Testis (tissue), 2 donors: ENCODE measurements at regions not wholly inside any gene's neighbourhood (a gene's known extent, or its start where the extent isn't known, plus 50 kb on each side); places are given as distances from the start of the nearest gene placed in this dataset.

Source experiments
- DNase-seq: peaks from one replicate; pipeline ENCODE4 v3.0.0-alpha.2; 2019
- H3K27ac ChIP-seq, 2 donors: fragments of 200-600 bp; sonication (generic); one replicate each; pipeline ENCODE4 v1.5.1; 2019
- H3K27me3 ChIP-seq: fragments of 200-600 bp; sonication (generic); one replicate; pipeline ENCODE4 v1.5.1; 2019
- H3K36me3 ChIP-seq: fragments of 200-600 bp; sonication (generic); one replicate; pipeline ENCODE4 v1.5.1; 2017; ENCODE audit warnings: low read depth; ENCODE audit errors: missing control alignments
- H3K4me1 ChIP-seq: fragments of 200-600 bp; sonication (generic); one replicate; pipeline ENCODE4 v1.5.1; 2019
- H3K4me3 ChIP-seq, 2 donors: fragments of 200-600 bp; sonication (generic); one replicate each; pipeline ENCODE4 v1.5.1; 2017 to 2019
- H3K9me3 ChIP-seq: fragments of 200-600 bp; sonication (generic); one replicate; pipeline ENCODE4 v1.5.1; 2017
- CTCF ChIP-seq, 3 experiments: fragments of 450-650 bp in 2 of 3; fragments of 200-600 bp in 1 of 3; sonication (generic) in 1 of 3; IDR thresholded peaks; one replicate each; pipeline ENCODE4 v1.5.1; 2016 to 2019; ENCODE audit warnings: antibody characterized with exemption in 3 of 3, mild to moderate bottlenecking in 2 of 3, moderate library complexity in 1 of 3
- POLR2A ChIP-seq: fragments of 450-650 bp; IDR thresholded peaks from one replicate; pipeline ENCODE4 v1.6.1; 2017; ENCODE audit warnings: antibody characterized with exemption, mild to moderate bottlenecking, moderate library complexity
- WGBS, 2 donors: methylation state at CpG; one replicate each; pipeline ENCODE4 v1.1.5; 2018; 5-methylcytosine and 5-hydroxymethylcytosine counted together
- intact Hi-C: fragments of 100-400 bp; cut with DNase I; formaldehyde crosslinking; loops from one replicate; pipeline ENCODE4 v1.15.1; 2023; ENCODE audit warnings: low total_unique reads

GRCh38 chr18:10054366-10054765 is 140.6 kb downstream of the VAPA start:
- no peaks in the 10 kb centered on the region for H3K9me3 ChIP-seq
- no peaks in the 10 kb centered on the region for H3K36me3 ChIP-seq
- no peaks in the 10 kb centered on the region for H3K27me3 ChIP-seq
- 89 to 93% methylated on average over 10 of the region's 10 CpGs for WGBS, 2 donors
- no peak for DNase-seq
- TF ChIP-seq POLR2A (no peak), CTCF (IDR thresholded peaks at IDR 0.05) (no peak)
- no peak overlapping the region for H3K27ac ChIP-seq
- peaks cover 24% of the 10 kb centered on the region for H3K4me1 ChIP-seq
- no peak overlapping the region for H3K4me3 ChIP-seq
- intact Hi-C loops: no loop called here

GRCh38 chr18:10055125-10055750 is 141.4 kb downstream of the VAPA start:
- no peak overlapping the region for H3K27ac ChIP-seq
- WGBS, 2 donors: 85 to 89% methylated on average over 9 to 10 of the region's 10 CpGs
- H3K4me1 ChIP-seq: peaks cover 27% of the 10 kb centered on the region
- H3K36me3 ChIP-seq: no peaks in the 10 kb centered on the region
- H3K4me3 ChIP-seq: no peak overlapping the region
- intact Hi-C loops: no loop called here
- TF ChIP-seq CTCF (IDR thresholded peaks at IDR 0.05): no peak
- no peak for TF ChIP-seq POLR2A
- H3K27me3 ChIP-seq: no peaks in the 10 kb centered on the region
- no peak for DNase-seq
- H3K9me3 ChIP-seq: no peaks in the 10 kb centered on the region

GRCh38 chr18:10056506-10056905 is 142.7 kb downstream of the VAPA start:
- no peaks in the 10 kb centered on the region for H3K27me3 ChIP-seq
- peaks cover 29% of the 10 kb centered on the region for H3K4me1 ChIP-seq
- TF ChIP-seq POLR2A: no peak
- TF ChIP-seq CTCF (IDR thresholded peaks at IDR 0.05): no peak
- 89 to 98% methylated on average over 6 to 12 of the region's 12 CpGs for WGBS, 2 donors
- H3K9me3 ChIP-seq: no peaks in the 10 kb centered on the region
- no peak overlapping the region for H3K4me3 ChIP-seq
- H3K36me3 ChIP-seq: no peaks in the 10 kb centered on the region
- DNase-seq: no peak
- intact Hi-C loops: no loop called here
- H3K27ac ChIP-seq: no peak overlapping the region

GRCh38 chr18:10057401-10057893 is 143.6 kb downstream of the VAPA start:
- Histone ChIP-seq H3K27ac (no peak overlapping the region), H3K9me3 (no peaks in the 10 kb centered on the region), H3K4me1 (peaks cover 19% of the 10 kb centered on the region), H3K27me3 (no peaks in the 10 kb centered on the region), H3K4me3 (no peak overlapping the region), H3K36me3 (no peaks in the 10 kb centered on the region)
- TF ChIP-seq CTCF (IDR thresholded peaks at IDR 0.05): no peak
- no peak for TF ChIP-seq POLR2A
- WGBS, 2 donors: 87 to 89% methylated on average over 3 of the region's 3 CpGs
- DNase-seq: no peak
- intact Hi-C loops: no loop called here
